Tibial nerve (tissue), 3 donors: ENCODE measurements at regions not wholly inside any gene's neighbourhood (a gene's known extent, or its start where the extent isn't known, plus 50 kb on each side); places are given as distances from the start of the nearest gene placed in this dataset.

ENCODE experiments used
- CTCF ChIP-seq, 5 experiments: fragments of 200-600 bp in 3 of 5; fragments of 450-650 bp in 2 of 5; sonication (generic) in 3 of 5; IDR thresholded peaks; one replicate each; pipeline ENCODE4 v1.5.1; 2016 to 2019; ENCODE audit warnings: antibody characterized with exemption in 5 of 5, mild to moderate bottlenecking in 3 of 5, moderate library complexity in 2 of 5
- POLR2A ChIP-seq, 2 donors: fragments of 450-650 bp; IDR thresholded peaks; one replicate each; pipeline ENCODE4 v1.6.1; 2017; ENCODE audit warnings: antibody characterized with exemption in 2 of 2, mild to moderate bottlenecking in 2 of 2, moderate library complexity in 2 of 2

- TF ChIP-seq CTCF (IDR thresholded peaks at IDR 0.05) (no peak), POLR2A (IDR thresholded peaks at IDR 0.05) (no peak)
Measured at GRCh38 chr3:67198374-67198773, 200.3 kb downstream of the KBTBD8 start.
